A204.1 (cell line): ENCODE measurements at regions not wholly inside any gene's neighbourhood (a gene's known extent, or its start where the extent isn't known, plus 50 kb on each side); places are given as distances from the start of the nearest gene placed in this dataset.

Experiments
- FAIRE-seq: peaks from 2 replicates; lab custom pipeline; 2012; peaks lifted over from hg19 to GRCh38; lab: Jason Lieb, UNC

GRCh38 chr7:84536271-84536870 is 341.8 kb upstream of the SEMA3A start:
- no peak for FAIRE-seq

- no peak for FAIRE-seq
These were observed 341.1 kb upstream of the SEMA3A start for GRCh38 chr7:84535580-84536270.

DNA sequence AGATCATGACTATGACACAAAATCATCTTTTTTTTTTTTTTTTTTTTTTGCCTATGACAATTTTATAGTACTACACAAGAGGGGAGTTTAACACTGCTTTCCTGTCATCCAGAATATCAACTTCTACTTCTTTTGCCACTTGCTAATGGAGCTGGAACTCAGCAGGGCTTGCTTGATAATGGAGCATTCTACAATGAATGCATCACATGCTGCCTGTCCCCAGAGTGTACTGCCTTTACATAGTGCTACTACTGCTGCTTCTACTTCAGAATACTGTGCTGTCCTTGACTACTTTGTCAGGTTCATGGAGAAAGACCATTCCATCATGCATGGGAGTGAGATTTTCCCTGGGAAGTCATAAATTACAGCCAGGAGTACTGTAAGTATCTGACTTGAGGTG is 338.6 kb upstream of the SEMA3A start:
- no peak for FAIRE-seq

DNA sequence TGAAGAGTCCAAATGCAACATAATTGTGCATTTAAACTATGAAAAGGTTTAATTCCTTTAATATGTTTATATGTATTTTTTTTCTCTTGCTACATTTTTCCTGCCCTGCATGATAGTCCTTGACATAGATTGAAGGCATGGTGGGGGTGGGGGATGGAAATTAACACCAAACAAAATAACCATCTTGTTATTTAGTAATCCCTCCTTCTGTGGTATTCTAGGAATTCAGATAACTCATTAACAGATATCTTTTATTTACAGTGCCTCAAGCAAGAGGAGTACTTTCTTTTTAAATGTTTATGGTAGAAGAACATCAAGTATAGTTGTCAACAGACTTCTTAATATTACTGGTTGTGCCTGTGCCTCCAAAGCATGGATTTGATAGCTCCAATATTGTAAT is 337.6 kb upstream of the SEMA3A start:
- no peak for FAIRE-seq

GRCh38 chr7:84529480-84530205 is 335.1 kb upstream of the SEMA3A start:
- no peak for FAIRE-seq

DNA sequence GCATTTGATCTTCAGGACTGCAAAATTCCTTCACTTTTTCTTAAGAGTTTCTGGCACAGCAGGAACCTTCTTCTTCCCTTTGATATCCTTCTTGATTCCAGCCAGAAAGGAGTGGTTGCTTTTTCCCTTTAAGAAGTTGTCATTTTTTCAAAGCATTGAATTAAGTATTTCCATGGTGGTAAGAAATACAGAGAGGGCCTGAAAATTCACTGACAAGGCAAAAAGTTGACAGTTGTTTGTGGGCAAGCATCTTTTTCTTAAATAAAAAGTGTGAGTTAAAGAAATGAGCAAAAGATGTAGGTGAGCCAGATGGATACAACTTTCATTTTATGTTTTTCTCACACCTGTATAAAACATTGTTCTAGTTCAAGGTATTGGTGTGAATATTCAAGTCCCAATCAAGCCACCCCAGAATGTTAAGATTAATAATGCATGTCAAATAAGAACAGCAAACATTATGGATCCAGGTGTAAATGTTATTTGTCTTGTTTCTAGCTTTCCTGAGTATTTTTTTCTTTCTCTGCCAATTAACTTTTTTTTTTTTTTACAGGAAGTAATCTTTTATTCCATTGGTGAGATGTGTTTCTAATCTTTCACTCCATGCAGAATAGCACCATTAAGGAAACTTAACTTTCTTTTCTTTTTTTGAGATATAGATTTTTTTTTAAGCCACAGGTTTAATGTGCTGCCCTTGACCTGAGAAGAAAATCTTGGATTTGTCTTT is 334.3 kb upstream of the SEMA3A start:
- no peak for FAIRE-seq

DNA sequence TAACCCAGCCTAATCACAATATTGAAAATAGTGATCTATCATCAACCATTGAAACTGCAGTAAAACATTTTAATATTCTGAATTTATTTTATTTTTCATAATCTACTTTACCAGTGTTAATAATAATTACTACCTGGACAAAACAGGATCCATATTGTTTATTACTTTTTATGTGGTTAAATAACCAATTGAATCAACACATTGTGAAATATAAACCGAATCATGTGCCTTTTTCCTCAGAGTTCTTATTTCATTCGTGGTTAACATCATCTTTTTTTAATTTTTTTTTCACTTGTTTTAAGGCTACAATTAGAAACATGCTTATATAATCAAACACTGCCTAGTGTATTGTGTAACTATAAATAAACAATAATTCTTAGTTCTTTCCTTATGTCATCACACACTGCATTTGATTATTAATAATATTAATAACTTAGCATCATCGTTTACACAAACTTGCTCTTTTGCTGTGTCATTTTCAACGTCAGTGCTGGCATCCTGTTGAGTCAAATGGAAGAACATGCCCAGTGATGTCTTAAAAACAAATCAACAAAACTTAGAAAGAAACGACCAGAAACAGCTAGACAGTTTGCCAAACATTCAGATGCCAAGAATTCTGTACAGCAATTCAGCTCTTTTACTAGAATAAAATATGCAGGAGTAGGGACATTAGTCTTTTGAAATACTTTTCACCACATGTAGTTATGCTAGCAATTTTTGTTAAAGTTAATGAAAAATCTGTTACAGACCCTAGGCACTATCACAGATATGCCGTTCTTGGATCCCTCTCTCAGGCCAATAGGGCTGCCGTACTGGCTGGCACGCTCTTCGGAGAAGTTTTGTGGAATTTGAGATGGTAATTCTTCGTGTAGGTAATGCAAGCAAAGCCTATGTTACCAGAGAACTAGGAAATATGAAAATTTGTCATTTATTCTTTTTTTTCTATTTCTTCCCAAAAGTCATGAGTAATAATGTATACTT is 330.4 kb upstream of the SEMA3A start:
- no peak for FAIRE-seq

DNA sequence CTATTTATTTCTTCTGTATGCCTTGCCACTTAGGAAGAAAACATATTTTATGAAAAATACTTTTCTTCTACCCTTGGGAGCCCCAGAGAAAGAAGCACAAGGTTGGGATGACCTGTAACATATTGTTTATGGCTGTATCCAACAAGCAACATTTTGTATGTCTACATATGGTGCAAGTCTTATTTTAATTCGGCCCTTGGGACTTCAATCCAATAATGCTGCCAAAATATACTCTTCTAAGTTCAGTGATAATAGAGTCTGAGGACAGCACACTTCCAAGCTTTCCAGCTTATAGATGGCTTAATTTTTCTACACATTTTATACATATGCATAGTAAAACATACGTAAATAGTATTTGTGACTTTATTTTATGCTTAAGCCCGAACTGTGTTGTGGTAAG is 318.5 kb upstream of the SEMA3A start:
- no peak for FAIRE-seq

DNA sequence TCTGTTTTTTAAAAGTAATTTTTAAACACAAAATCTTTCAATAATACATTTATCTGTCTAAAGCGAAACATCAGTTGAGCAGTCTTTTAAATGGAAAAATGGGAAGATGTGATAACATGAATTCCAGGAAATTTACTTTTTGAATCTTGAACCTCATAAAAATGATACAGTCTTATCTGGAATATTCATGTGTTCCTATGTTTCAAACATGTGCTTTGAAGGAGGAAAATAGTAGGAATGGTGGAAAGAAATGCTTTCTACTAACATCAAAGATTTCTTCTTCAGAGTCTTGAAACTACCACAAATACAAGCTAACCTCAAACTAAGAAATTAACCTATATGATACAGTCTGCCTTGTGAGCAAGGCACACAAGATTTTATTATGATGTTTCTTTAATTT is 317.5 kb upstream of the SEMA3A start:
- no peak for FAIRE-seq

- no peak for FAIRE-seq
These were observed 315.9 kb upstream of the SEMA3A start for GRCh38 chr7:84510505-84510904.

GRCh38 chr7:84509522-84509921 is 314.9 kb upstream of the SEMA3A start:
- FAIRE-seq: no peak

DNA sequence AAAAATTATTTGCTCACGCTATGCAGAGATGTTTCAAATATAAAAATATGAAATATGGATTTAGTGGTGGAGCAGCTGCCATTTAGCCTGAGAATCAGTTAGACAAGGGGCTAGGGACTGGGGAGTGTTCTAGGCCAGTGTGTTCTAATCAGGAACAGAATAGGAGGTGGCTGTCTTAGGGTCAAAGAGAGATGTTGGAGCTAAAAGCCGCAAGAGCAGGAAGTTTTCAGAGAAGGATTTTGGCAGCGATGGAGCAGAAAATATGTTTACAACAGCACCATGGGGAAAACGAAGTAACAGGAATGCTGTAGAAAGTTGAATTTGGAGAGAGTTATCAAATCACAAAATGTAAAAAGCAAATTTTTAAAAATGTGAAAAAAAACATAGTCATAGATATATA is 314.0 kb upstream of the SEMA3A start:
- FAIRE-seq: no peak

GRCh38 chr7:84507529-84507928 is 312.9 kb upstream of the SEMA3A start:
- FAIRE-seq: no peak

- no peak for FAIRE-seq
These were observed 311.6 kb upstream of the SEMA3A start for GRCh38 chr7:84506151-84506550.

DNA sequence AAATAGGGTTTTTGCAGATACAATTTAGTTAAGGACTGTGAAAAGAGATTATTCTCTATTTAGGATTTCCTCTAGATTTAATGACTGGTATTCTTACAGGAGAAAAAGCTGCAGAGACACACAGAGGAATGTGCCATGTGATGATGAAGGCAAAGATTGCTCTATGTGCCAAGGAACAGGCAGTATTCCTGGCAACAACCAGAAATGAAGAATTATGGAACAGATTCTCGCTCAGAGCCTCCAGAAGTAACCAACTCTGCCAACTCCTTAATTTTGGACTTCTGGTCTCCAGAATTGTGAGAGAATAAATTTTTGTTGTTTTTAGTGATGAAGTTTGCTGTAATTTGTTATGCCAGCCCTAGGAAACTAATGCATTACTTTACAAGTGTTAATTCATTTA is 307.6 kb upstream of the SEMA3A start:
- FAIRE-seq: no peak

- no peak for FAIRE-seq
These were observed 303.3 kb upstream of the SEMA3A start for GRCh38 chr7:84497873-84498272.

DNA sequence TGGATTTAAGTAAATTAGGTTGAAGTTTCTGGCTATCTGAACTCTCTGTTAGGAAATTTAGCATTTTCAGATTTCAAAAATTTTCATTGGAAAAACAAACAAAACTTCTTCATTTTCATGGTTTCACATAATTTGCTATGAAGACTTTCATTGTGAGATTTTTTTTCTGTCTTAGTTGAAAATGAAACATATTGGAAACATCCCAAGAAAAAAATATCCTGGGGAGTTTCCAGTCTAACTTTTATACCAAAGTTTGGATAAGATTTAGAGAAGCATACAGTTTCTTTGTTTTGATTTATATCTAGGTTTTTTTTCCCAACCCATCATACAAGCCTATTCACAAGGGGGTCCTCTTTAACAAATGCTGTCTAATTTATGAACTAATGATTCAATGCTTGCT is 300.5 kb upstream of the SEMA3A start:
- FAIRE-seq: no peak

DNA sequence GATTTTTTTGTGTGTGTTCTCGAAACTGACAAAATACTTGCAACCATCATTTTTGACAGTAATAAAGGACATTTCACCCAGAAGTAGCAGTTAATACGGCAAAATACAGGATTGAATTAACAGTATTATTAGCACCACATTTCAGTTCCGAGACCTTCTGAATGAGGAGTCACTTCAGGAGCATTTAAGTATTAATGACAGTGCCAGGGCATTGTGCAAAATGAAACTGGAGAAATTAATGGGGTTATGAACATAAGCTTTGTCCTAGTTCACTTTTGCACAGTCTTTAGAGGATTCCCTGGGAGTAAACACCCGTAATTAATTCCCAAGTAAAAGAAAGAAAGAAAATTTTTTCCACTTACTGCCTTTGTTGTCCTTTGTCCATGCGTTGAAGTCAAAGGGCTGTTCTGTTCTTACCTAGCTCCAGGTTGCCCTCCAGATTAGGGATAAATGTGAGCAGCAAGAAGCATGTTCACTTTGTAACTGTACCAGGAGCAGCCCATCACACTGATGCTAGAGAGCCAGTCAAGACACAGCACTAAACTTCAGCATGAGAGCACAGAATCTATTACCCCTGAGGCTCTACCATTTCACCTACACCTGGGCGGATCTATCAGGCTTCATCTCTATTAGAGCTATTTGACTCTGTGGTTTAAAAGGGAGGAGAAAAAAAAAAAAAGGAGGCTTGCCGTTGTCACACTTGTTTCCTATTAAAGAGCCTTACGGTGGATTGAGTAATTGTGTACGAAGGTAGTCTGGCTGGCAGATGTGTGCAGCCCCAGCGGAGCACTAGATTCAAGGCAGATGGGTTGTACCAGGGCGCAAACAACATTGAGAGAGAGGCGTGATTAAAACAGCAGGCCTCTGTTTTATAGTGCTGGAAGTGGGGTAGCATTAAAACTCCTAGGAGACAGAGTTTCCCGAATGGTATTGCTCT is 297.8 kb upstream of the SEMA3A start:
- no peak for FAIRE-seq

DNA sequence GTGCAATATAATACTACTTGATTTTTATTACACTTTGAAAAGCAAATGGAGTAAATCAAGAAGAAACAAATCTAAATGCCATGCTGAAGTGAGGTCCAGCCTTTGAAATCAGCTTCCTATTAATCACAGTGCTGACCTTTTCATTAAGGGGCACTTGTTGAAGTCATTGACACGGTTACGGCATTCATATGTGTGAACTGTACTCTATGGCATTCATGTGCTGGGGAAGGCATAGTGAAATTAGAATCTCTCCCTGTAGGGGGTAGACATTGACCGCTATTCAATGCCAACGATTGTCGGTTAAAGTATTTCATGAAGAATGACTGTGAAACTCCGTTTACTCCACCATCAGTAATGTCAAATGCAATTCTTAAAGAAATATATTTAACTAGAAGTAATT is 296.1 kb upstream of the SEMA3A start:
- FAIRE-seq: no peak

DNA sequence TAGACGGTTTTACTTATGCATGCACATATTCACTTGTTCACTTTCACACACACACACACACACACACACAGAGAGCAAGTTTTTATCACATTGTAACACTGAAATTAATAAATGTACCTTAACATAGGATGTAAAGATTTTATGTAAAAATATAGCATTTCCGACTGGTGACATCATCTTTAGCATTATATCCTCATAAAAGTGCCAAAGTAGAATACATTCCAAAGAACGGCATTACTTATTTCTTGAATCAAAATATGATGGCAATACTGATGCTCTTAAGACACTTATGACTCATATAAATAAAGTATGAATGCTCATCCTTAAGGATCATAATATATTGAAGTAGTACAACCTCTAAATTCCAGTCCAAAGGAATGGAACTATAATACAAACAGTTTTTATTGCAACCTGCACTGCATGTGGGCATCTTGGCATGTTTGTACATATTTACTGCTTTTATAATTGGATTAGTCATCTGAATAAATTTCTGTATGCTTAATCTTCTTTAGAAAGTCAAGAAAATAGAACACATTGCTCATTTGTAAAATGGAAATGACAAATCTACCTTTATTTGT is 290.0 kb upstream of the SEMA3A start:
- no peak for FAIRE-seq
